HEK293 (cell line): ENCODE measurements at regions not wholly inside any gene's neighbourhood (a gene's known extent, or its start where the extent isn't known, plus 50 kb on each side); places are given as distances from the start of the nearest gene placed in this dataset.

Experiments
- ZNF549 ChIP-seq: fragments of 450-650 bp; IDR thresholded peaks from 2 replicates; pipeline ENCODE4 v1.5.1; 2018; ENCODE audit warnings: missing biosample characterization, missing genetic modification characterization, mild to moderate bottlenecking, inconsistent platforms, moderate library complexity
- TF ChIP-seq, protein P1 (sequence below): fragments of 450-650 bp; formaldehyde crosslinking; IDR thresholded peaks from 2 replicates; pipeline ENCODE4 v1.5.1; 2017; ENCODE audit warnings: missing biosample characterization, missing genetic modification characterization

DNA sequence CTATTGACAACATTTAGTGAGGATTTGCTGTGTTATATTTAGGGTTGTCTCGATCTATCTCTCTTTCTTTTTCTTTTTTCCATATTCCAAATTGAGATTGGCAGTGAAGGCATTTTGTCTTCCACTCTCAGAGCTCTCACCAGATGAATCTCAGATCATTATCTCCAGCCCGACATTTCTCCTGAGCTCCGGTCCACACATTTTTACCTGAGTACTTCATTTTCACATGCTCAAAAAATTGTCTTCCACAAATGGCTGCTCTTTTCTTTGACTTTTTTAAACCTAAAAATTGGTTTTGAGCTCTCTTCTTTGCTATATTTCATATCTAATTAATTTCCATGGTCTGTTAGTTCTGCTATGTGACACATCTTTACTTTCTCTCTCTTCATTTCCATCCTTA is 56.9 kb upstream of the ASB17 start:
- TF ChIP-seq ZNF549 = no peak
- TF ChIP-seq, protein P1, sequence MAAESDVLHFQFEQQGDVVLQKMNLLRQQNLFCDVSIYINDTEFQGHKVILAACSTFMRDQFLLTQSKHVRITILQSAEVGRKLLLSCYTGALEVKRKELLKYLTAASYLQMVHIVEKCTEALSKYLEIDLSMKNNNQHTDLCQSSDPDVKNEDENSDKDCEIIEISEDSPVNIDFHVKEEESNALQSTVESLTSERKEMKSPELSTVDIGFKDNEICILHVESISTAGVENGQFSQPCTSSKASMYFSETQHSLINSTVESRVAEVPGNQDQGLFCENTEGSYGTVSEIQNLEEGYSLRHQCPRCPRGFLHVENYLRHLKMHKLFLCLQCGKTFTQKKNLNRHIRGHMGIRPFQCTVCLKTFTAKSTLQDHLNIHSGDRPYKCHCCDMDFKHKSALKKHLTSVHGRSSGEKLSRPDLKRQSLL (tag by site-specific recombination) = no peak
